ENCODE measurements at regions not wholly inside any gene's neighbourhood (a gene's known extent, or its start where the extent isn't known, plus 50 kb on each side); places are given as distances from the start of the nearest gene placed in this dataset.

- WGBS, 2 experiments (ENCODE audit: extremely low coverage in 1 of 2, insufficient coverage in 1 of 2, insufficient read length in 1 of 2, insufficient replicate concordance in 2 of 2, low coverage in 1 of 2, low lambda C conversion rate in 2 of 2, missing lambda C conversion rate in 1 of 2) = 89% methylated on average over 1 of the region's 1 CpG; no CpG with 5 or more reads in 1 of the 2 experiments
- no peak for FAIRE-seq
- H3K4ac ChIP-seq (replicated peaks; ENCODE audit: insufficient read length, low read depth, low read length) = no peak overlapping the region
- TF ChIP-seq CBX5 (IDR thresholded peaks at IDR 0.05; ENCODE audit: low read depth, low read length) = no peak
- TF ChIP-seq SP2 (IDR thresholded peaks at IDR 0.05; ENCODE audit: low read length) = no peak
- no peak for TF ChIP-seq RFX5 (IDR thresholded peaks at IDR 0.05; ENCODE audit: borderline replicate concordance, low read depth, low read length)
- no peak for TF ChIP-seq CEBPB (IDR thresholded peaks at IDR 0.05; ENCODE audit: low read depth, low read length)
- TF ChIP-seq HDAC6 (IDR thresholded peaks at IDR 0.05; ENCODE audit: low read depth, low read length) = no peak
- no peak for TF ChIP-seq TAF1 (IDR thresholded peaks at IDR 0.05; ENCODE audit: low read depth, low read length)
- no peak for TF ChIP-seq CTBP2 (IDR thresholded peaks at IDR 0.05; ENCODE audit: borderline replicate concordance, insufficient read depth, insufficient read length, low read length)
- TF ChIP-seq TAF7 (optimal IDR thresholded peaks at IDR 0.05; ENCODE audit: borderline replicate concordance, low read depth, low read length) = no peak
- no peak for TF ChIP-seq GABPA (IDR thresholded peaks at IDR 0.05; ENCODE audit: borderline replicate concordance, insufficient read depth, low read length)
- TF ChIP-seq ZNF274 (IDR thresholded peaks at IDR 0.05; ENCODE audit: borderline replicate concordance, extremely low read depth, low read length) = no peak
- no peak for TF ChIP-seq USF2 (IDR thresholded peaks at IDR 0.05; ENCODE audit: low read length)
- no peak for TF ChIP-seq TCF12 (IDR thresholded peaks at IDR 0.05; ENCODE audit: low read depth, low read length)
- no peak for TF ChIP-seq CBX8 (IDR thresholded peaks at IDR 0.05; ENCODE audit: borderline replicate concordance, low read depth, low read length)
- no peak for TF ChIP-seq CHD1 (IDR thresholded peaks at IDR 0.05; ENCODE audit: low read depth, low read length)
- no peak for TF ChIP-seq EGR1 (IDR thresholded peaks at IDR 0.05; ENCODE audit: borderline replicate concordance, low read depth, low read length)
Measured at GRCh38 chr1:220425852-220426251, 102.1 kb upstream of the MARK1 start.

More at GRCh38 chr1:220425852-220426251, 102.1 kb upstream of the MARK1 start:
- Histone ChIP-seq H4K5ac (ENCODE audit: insufficient read length, low read depth, low read length) (no peak overlapping the region), H2BK120ac (replicated peaks; ENCODE audit: low read depth, low read length) (no peak overlapping the region), H3K9ac (replicated peaks in 1 of 4; ENCODE audit: extremely low read depth in 1 of 4, low read depth in 3 of 4, low read length in 3 of 4) (no peak overlapping the region), H4K8ac (ENCODE audit: extremely low read depth, insufficient read depth, low read length) (no peak overlapping the region), H2BK12ac (ENCODE audit: low read depth, low read length) (no peak overlapping the region), H3K14ac (ENCODE audit: insufficient read length) (no peak overlapping the region), H2BK15ac (ENCODE audit: low read length) (no peak overlapping the region), H2BK20ac (ENCODE audit: low read length) (no peak overlapping the region), H3K56ac (replicated peaks; ENCODE audit: insufficient read length, low read depth, low read length) (no peak overlapping the region), H3K27ac (ENCODE audit: low read depth, low read length) (no peak overlapping the region), H2AK5ac (ENCODE audit: low read depth, low read length) (no peak overlapping the region), H3K79me2 (ENCODE audit: control insufficient read depth in 1 of 2, insufficient read depth in 2 of 2, low read length in 2 of 2) (no peaks in the 10 kb centered on the region), H3K4me1 (replicated peaks in 1 of 4; ENCODE audit: control insufficient read depth in 3 of 4, insufficient read depth in 4 of 4, low read length in 3 of 4) (peaks cover 0 to 4% (median 2%) of the 10 kb centered on the region in 4 experiments; a peak in 3 of 7 replicates), H3K79me1 (ENCODE audit: low read depth, low read length) (no peaks in the 10 kb centered on the region), H3K18ac (ENCODE audit: extremely low read depth, low read length) (no peak overlapping the region), H3K9me3 (ENCODE audit: insufficient read depth in 2 of 2, low read depth in 1 of 2, low read length in 1 of 2) (no peaks in the 10 kb centered on the region), H3K23ac (ENCODE audit: insufficient read length) (no peak overlapping the region), H4K91ac (replicated peaks; ENCODE audit: insufficient read length, low read length) (no peak overlapping the region), H3K4me2 (ENCODE audit: insufficient read depth in 1 of 2, low read depth in 2 of 2, low read length in 2 of 2) (no peak overlapping the region), H2AFZ (ENCODE audit: low read length) (no peak overlapping the region; the same call in 1 of the 2 replicates), H3K36me3 (ENCODE audit: control insufficient read depth in 2 of 4, insufficient read depth in 4 of 4, low read length in 3 of 4) (no peaks in the 10 kb centered on the region), H4K20me1 (replicated peaks in 1 of 2; ENCODE audit: control insufficient read depth in 1 of 2, insufficient read depth in 2 of 2, low read length in 2 of 2) (no peaks in the 10 kb centered on the region), H3K27me3 (replicated peaks in 1 of 4; ENCODE audit: control insufficient read depth in 3 of 4, extremely low read depth in 1 of 4, insufficient read depth in 3 of 4, low read length in 3 of 4) (no peaks in the 10 kb centered on the region), H3K4me3 (ENCODE audit: extremely low read depth in 1 of 4, insufficient read depth in 2 of 4, low read depth in 3 of 4, low read length in 4 of 4) (no peak overlapping the region), H3K23me2 (ENCODE audit: low read depth, low read length) (no peaks in the 10 kb centered on the region; the same call in 1 of the 2 replicates), H2BK5ac (ENCODE audit: low read depth, low read length) (no peak overlapping the region)
- no peak for DNase-seq (ENCODE audit: low read depth in 1 of 2, low spot score in 2 of 2)
- CTCF ChIA-PET (ENCODE audit: partially characterized antibody) = interaction anchor here (2.0 kb wide), 1 partner anchor 47 kb away, joined by 5 read pairs; no protein-coding TSS in a partner anchor
- POLR2A ChIA-PET (ENCODE audit: partially characterized antibody) = no interaction called here

Data from H1 (cell line).